Uterus (tissue), 3 donors: ENCODE measurements at regions not wholly inside any gene's neighbourhood (a gene's known extent, or its start where the extent isn't known, plus 50 kb on each side); places are given as distances from the start of the nearest gene placed in this dataset.

Experiments
- DNase-seq, 2 donors: peaks; one replicate each; pipeline ENCODE4 v3.0.0-alpha.2; 2019 to 2020
- H3K27ac ChIP-seq, 2 donors: fragments of 200-600 bp; sonication (generic); 1 replicate in 1 of 2; 2 replicates in 1 of 2; pipeline ENCODE4 v1.5.1; 2016 to 2018
- H3K27me3 ChIP-seq, 2 donors: fragments of 200-600 bp; sonication (generic); one replicate each; pipeline ENCODE4 v1.5.1; 2018 to 2019; ENCODE audit warnings: control low read depth in 1 of 2
- H3K36me3 ChIP-seq, 2 donors: fragments of 200-600 bp; sonication (generic); one replicate each; pipeline ENCODE4 v1.5.1; 2019; ENCODE audit warnings: control low read depth in 1 of 2
- H3K4me1 ChIP-seq, 2 donors: fragments of 200-600 bp; sonication (generic); one replicate each; pipeline ENCODE4 v1.5.1; 2018 to 2019; ENCODE audit warnings: control low read depth in 1 of 2
- H3K4me3 ChIP-seq, 2 donors: fragments of 200-600 bp; sonication (generic); 1 replicate in 1 of 2; 2 replicates in 1 of 2; pipeline ENCODE4 v1.5.1; 2018 to 2019; ENCODE audit warnings: mild to moderate bottlenecking in 1 of 2
- H3K9me3 ChIP-seq, 2 donors: fragments of 200-600 bp; sonication (generic); one replicate each; pipeline ENCODE4 v1.5.1; 2019; ENCODE audit warnings: control low read depth in 1 of 2
- CTCF ChIP-seq, 4 experiments: fragments of 200-600 bp in 2 of 4; fragments of 450-650 bp in 2 of 4; sonication (generic) in 2 of 4; IDR thresholded peaks; one replicate each; pipeline ENCODE4 v1.5.1; 2016 to 2019; ENCODE audit warnings: antibody characterized with exemption in 4 of 4, mild to moderate bottlenecking in 2 of 4, moderate library complexity in 1 of 4
- POLR2A ChIP-seq, 2 donors: fragments of 450-650 bp; IDR thresholded peaks; one replicate each; pipeline ENCODE4 v1.6.1; 2016; ENCODE audit warnings: antibody characterized with exemption in 2 of 2, mild to moderate bottlenecking in 1 of 2, moderate library complexity in 1 of 2
- intact Hi-C: fragments of 100-400 bp; cut with DNase I; formaldehyde crosslinking; loops from one replicate; pipeline ENCODE4 v1.15.1; 2023; ENCODE audit warnings: low total_unique reads
- donor health status: DM: yes; HTN: yes; CAD: no.

DNA sequence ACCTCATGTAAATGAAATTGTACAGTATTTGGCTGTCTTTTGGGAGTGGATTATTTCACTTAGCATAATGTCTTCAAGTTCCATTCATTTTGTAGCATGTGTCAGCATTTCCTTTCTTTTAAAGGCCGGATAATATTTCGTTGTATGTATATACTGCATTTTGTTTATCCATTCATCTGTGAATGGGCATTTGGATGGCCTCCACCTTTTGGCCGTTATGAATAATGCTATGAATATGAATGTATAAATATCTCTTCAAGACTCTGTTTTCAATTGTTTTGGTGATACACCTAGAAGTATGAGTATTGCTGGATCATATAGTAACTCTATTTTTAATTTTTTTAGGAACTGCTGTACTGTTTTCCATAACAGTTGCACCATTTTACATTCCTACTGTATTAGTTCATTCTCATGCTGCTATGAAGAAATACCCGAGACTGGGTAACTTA lies 164.9 kb downstream of the DYRK2 start:
- intact Hi-C loops, result no loop called here
- Histone ChIP-seq H3K27ac (no peak overlapping the region), H3K4me1 (no peaks in the 10 kb centered on the region), H3K36me3 (no peaks in the 10 kb centered on the region), H3K4me3 (no peak overlapping the region), H3K27me3 (no peaks in the 10 kb centered on the region), H3K9me3 (no peaks in the 10 kb centered on the region)
- no peak for DNase-seq
- no peak for TF ChIP-seq CTCF (IDR thresholded peaks at IDR 0.05)
- no peak for TF ChIP-seq POLR2A (IDR thresholded peaks at IDR 0.05)

GRCh38 chr12:67816269-67816668 lies 167.7 kb downstream of the DYRK2 start:
- DNase-seq, result no peak
- Histone ChIP-seq H3K36me3 (no peaks in the 10 kb centered on the region), H3K9me3 (no peaks in the 10 kb centered on the region), H3K27me3 (no peaks in the 10 kb centered on the region), H3K4me3 (no peak overlapping the region), H3K27ac (no peak overlapping the region), H3K4me1 (no peaks in the 10 kb centered on the region)
- TF ChIP-seq POLR2A (IDR thresholded peaks at IDR 0.05) (no peak), CTCF (IDR thresholded peaks at IDR 0.05) (no peak)
- intact Hi-C loops, result no loop called here

GRCh38 chr12:67818459-67818903 lies 169.9 kb downstream of the DYRK2 start:
- intact Hi-C loops, result no loop called here
- H3K27me3 ChIP-seq, result no peaks in the 10 kb centered on the region
- H3K4me3 ChIP-seq, result no peak overlapping the region
- no peak overlapping the region for H3K27ac ChIP-seq
- no peaks in the 10 kb centered on the region for H3K4me1 ChIP-seq
- DNase-seq, result no peak
- no peaks in the 10 kb centered on the region for H3K36me3 ChIP-seq
- H3K9me3 ChIP-seq, result no peaks in the 10 kb centered on the region
- TF ChIP-seq CTCF (IDR thresholded peaks at IDR 0.05), result no peak
- no peak for TF ChIP-seq POLR2A (IDR thresholded peaks at IDR 0.05)

GRCh38 chr12:67819902-67820301 lies 169.3 kb upstream of the IFNG-AS1 start:
- intact Hi-C loops, result no loop called here
- Histone ChIP-seq H3K27me3 (no peaks in the 10 kb centered on the region), H3K27ac (no peak overlapping the region), H3K9me3 (no peaks in the 10 kb centered on the region), H3K4me1 (no peaks in the 10 kb centered on the region), H3K36me3 (no peaks in the 10 kb centered on the region), H3K4me3 (no peak overlapping the region)
- no peak for DNase-seq
- TF ChIP-seq POLR2A (IDR thresholded peaks at IDR 0.05) (no peak), CTCF (IDR thresholded peaks at IDR 0.05) (no peak)

DNA sequence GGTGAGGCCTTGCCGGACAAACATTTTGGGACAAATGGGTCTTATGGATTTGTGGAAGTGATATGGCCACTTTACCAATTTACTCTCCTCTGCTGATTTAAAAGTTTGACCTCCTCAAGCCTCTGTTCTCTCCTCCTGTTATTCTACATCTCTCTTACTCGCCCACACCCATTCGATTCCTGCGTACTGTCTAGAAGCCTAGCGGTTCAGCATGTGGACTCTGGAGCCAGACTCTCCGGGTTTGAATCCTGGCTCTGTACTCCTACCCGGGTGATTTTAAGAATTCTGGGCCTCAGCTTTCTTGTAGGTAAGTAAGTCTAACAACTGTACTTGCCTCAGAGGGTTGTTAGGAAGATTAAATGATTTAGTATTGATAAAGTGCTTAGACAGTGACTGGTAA lies 168.6 kb upstream of the IFNG-AS1 start:
- intact Hi-C loops, result no loop called here
- H3K36me3 ChIP-seq, result no peaks in the 10 kb centered on the region
- no peak overlapping the region for H3K27ac ChIP-seq
- TF ChIP-seq CTCF (IDR thresholded peaks at IDR 0.05) (no peak), POLR2A (IDR thresholded peaks at IDR 0.05) (no peak)
- H3K9me3 ChIP-seq, result no peaks in the 10 kb centered on the region
- DNase-seq, result no peak
- H3K4me1 ChIP-seq, result no peaks in the 10 kb centered on the region
- H3K27me3 ChIP-seq, result no peaks in the 10 kb centered on the region
- H3K4me3 ChIP-seq, result no peak overlapping the region
